Activated CD4-positive, alpha-beta T cell treated with anti-CD3 and anti-CD28 coated beads for 36 hours (primary cell): ENCODE measurements at regions not wholly inside any gene's neighbourhood (a gene's known extent, or its start where the extent isn't known, plus 50 kb on each side); places are given as distances from the start of the nearest gene placed in this dataset.

Experiments
- ATAC-seq: fragments of 200-7000 bp; cut with Tn5 transposase; one replicate; pipeline ENCODE4 v1.10.0; 2021; ENCODE audit warnings: mild to moderate bottlenecking, moderate library complexity
- CTCF ChIA-PET: fragments of 350-600 bp; sonication (Branson Sonifier 250); formaldehyde crosslinking; loops from one replicate; lab custom pipeline; 2021; ENCODE audit warnings: antibody characterized with exemption; lab: Charles Lee
- POLR2A ChIA-PET: fragments of 350-600 bp; sonication (Branson Sonifier 250); formaldehyde crosslinking; loops from one replicate; lab custom pipeline; 2021; ENCODE audit warnings: antibody characterized with exemption, inconsistent platforms; lab: Charles Lee
- DNase-seq: peaks from one replicate; pipeline ENCODE4 v3.0.0-alpha.2; 2020
- H3K27ac Mint-ChIP-seq: one replicate; pipeline ENCODE4 v1.8.0; 2021; ENCODE audit warnings: mixed read lengths
- H3K27me3 Mint-ChIP-seq: one replicate; pipeline ENCODE4 v1.8.0; 2021; ENCODE audit warnings: mixed read lengths
- H3K36me3 Mint-ChIP-seq: one replicate; pipeline ENCODE4 v1.8.0; 2021; ENCODE audit warnings: low read depth, mixed read lengths
- H3K4me1 Mint-ChIP-seq: one replicate; pipeline ENCODE4 v1.8.0; 2021; ENCODE audit warnings: mixed read lengths
- H3K4me3 Mint-ChIP-seq: one replicate; pipeline ENCODE4 v1.8.0; 2021; ENCODE audit warnings: mild to moderate bottlenecking, moderate library complexity, mixed read lengths
- H3K9me3 Mint-ChIP-seq: one replicate; pipeline ENCODE4 v1.8.0; 2021; ENCODE audit warnings: low read depth, mixed read lengths
- intact Hi-C, 2 experiments: fragments of 100-400 bp; cut with DNase I in 1 of 2; cut with micrococcal nuclease in 1 of 2; formaldehyde crosslinking; loops; one replicate each; pipeline versions ENCODE4 v1.14.2 to v1.15.1; 2022 to 2024; cut with DNase I, micrococcal nuclease

GRCh38 chr7:1368184-1368681 lies 91.0 kb downstream of the MICALL2 start:
- intact Hi-C loops, result no loop called here
- H3K4me1 Mint-ChIP-seq, result no peaks in the 10 kb centered on the region

GRCh38 chr7:1368682-1369571 lies 90.3 kb downstream of the MICALL2 start:
- no peaks in the 10 kb centered on the region for H3K4me1 Mint-ChIP-seq
- DNase-seq (peak; percentile 76), ATAC-seq (peak; percentile 81)
- no peak overlapping the region for H3K4me3 Mint-ChIP-seq
- intact Hi-C loops, result loop anchor here in 1 of 2 experiments (1.0 kb wide), 3 partner anchors 44 to 161 kb away; partner anchors contain the start of genes MAFK and MICALL2
- no peaks in the 10 kb centered on the region for H3K9me3 Mint-ChIP-seq
- CTCF ChIA-PET, result interaction anchor here (0.6 kb wide), 1 partner anchor 35 kb away, joined by 5 read pairs; no protein-coding TSS in a partner anchor
- H3K36me3 Mint-ChIP-seq, result no peaks in the 10 kb centered on the region
- peaks cover 43% of the 10 kb centered on the region for H3K27me3 Mint-ChIP-seq
- POLR2A ChIA-PET, result no interaction called here
- no peak overlapping the region for H3K27ac Mint-ChIP-seq

More at GRCh38 chr7:1368184-1368681, 91.0 kb downstream of the MICALL2 start:
- H3K27me3 Mint-ChIP-seq, result peaks cover 40% of the 10 kb centered on the region
- ChIA-PET CTCF (interaction anchor here (0.6 kb wide), 1 partner anchor 36 kb away, joined by 5 read pairs; no protein-coding TSS in a partner anchor), POLR2A (no interaction called here)
- ATAC-seq (no peak), DNase-seq (no peak)
- no peaks in the 10 kb centered on the region for H3K36me3 Mint-ChIP-seq
- H3K4me3 Mint-ChIP-seq, result no peak overlapping the region
- H3K27ac Mint-ChIP-seq, result no peak overlapping the region
- H3K9me3 Mint-ChIP-seq, result no peaks in the 10 kb centered on the region

GRCh38 chr7:1369916-1370657 lies 89.2 kb downstream of the MICALL2 start:
- Mint-ChIP-seq H3K9me3 (no peaks in the 10 kb centered on the region), H3K36me3 (no peaks in the 10 kb centered on the region), H3K27me3 (peaks cover 43% of the 10 kb centered on the region), H3K4me3 (no peak overlapping the region), H3K27ac (no peak overlapping the region), H3K4me1 (no peaks in the 10 kb centered on the region)
- intact Hi-C loops, result loop anchor here in 1 of 2 experiments (1.0 kb wide), 3 partner anchors 43 to 160 kb away; partner anchors contain the start of genes MAFK and MICALL2
- DNase-seq, result no peak
- no peak for ATAC-seq
- POLR2A ChIA-PET, result no interaction called here
- CTCF ChIA-PET, result no interaction called here

- H3K9me3 Mint-ChIP-seq, result no peaks in the 10 kb centered on the region
- CTCF ChIA-PET, result no interaction called here
- intact Hi-C loops, result no loop called here
Observed at GRCh38 chr7:1370738-1371137, 88.5 kb downstream of the MICALL2 start.

GRCh38 chr7:1372063-1372462 lies 87.2 kb downstream of the MICALL2 start:
- peaks cover 45% of the 10 kb centered on the region for H3K27me3 Mint-ChIP-seq
- no peaks in the 10 kb centered on the region for H3K9me3 Mint-ChIP-seq
- no peak overlapping the region for H3K4me3 Mint-ChIP-seq
- intact Hi-C loops, result no loop called here
- no peaks in the 10 kb centered on the region for H3K36me3 Mint-ChIP-seq
- ChIA-PET POLR2A (interaction anchor here (0.7 kb wide), 1 partner anchor 1285 kb away, joined by 3 read pairs; no protein-coding TSS in a partner anchor), CTCF (interaction anchor here (0.7 to 1.3 kb wide), 2 partner anchors 195 to 779 kb away, joined by 4 to 5 read pairs; no protein-coding TSS in a partner anchor)
- no peak for DNase-seq
- ATAC-seq, result no peak
- H3K4me1 Mint-ChIP-seq, result no peaks in the 10 kb centered on the region
- H3K27ac Mint-ChIP-seq, result no peak overlapping the region

More at GRCh38 chr7:1370738-1371137, 88.5 kb downstream of the MICALL2 start:
- POLR2A ChIA-PET, result no interaction called here
- no peak for ATAC-seq
- H3K36me3 Mint-ChIP-seq, result no peaks in the 10 kb centered on the region
- peaks cover 45% of the 10 kb centered on the region for H3K27me3 Mint-ChIP-seq
- no peak for DNase-seq
- no peak overlapping the region for H3K27ac Mint-ChIP-seq
- no peaks in the 10 kb centered on the region for H3K4me1 Mint-ChIP-seq
- no peak overlapping the region for H3K4me3 Mint-ChIP-seq

- Mint-ChIP-seq H3K27ac (no peak overlapping the region), H3K36me3 (no peaks in the 10 kb centered on the region), H3K4me3 (no peak overlapping the region), H3K4me1 (no peaks in the 10 kb centered on the region), H3K9me3 (no peaks in the 10 kb centered on the region), H3K27me3 (peaks cover 42% of the 10 kb centered on the region)
- DNase-seq (no peak), ATAC-seq (no peak)
- POLR2A ChIA-PET, result no interaction called here
- CTCF ChIA-PET, result interaction anchor here (0.7 to 1.3 kb wide), 3 partner anchors 121 to 196 kb away, joined by 4 to 5 read pairs (median 4); no protein-coding TSS in a partner anchor
- intact Hi-C loops, result no loop called here
Observed at GRCh38 chr7:1372671-1373379, 86.4 kb downstream of the MICALL2 start.

GRCh38 chr7:1377111-1377909 lies 82.0 kb downstream of the MICALL2 start:
- Mint-ChIP-seq H3K9me3 (no peaks in the 10 kb centered on the region), H3K36me3 (no peaks in the 10 kb centered on the region), H3K27ac (no peak overlapping the region), H3K4me1 (no peaks in the 10 kb centered on the region), H3K4me3 (no peak overlapping the region), H3K27me3 (peaks cover 22% of the 10 kb centered on the region)
- CTCF ChIA-PET, result no interaction called here
- ATAC-seq, result no peak
- DNase-seq, result no peak
- POLR2A ChIA-PET, result no interaction called here
- intact Hi-C loops, result no loop called here

- Mint-ChIP-seq H3K4me3 (no peak overlapping the region), H3K4me1 (no peaks in the 10 kb centered on the region), H3K9me3 (no peaks in the 10 kb centered on the region), H3K27me3 (peaks cover 20% of the 10 kb centered on the region), H3K27ac (no peak overlapping the region), H3K36me3 (no peaks in the 10 kb centered on the region)
- intact Hi-C loops, result no loop called here
- DNase-seq, result no peak
- CTCF ChIA-PET, result no interaction called here
- ATAC-seq, result no peak
- POLR2A ChIA-PET, result no interaction called here
Observed at GRCh38 chr7:1378610-1379601, 80.4 kb downstream of the MICALL2 start.

- ATAC-seq, result no peak
- no peaks in the 10 kb centered on the region for H3K36me3 Mint-ChIP-seq
- intact Hi-C loops, result no loop called here
- POLR2A ChIA-PET, result no interaction called here
- no peaks in the 10 kb centered on the region for H3K4me1 Mint-ChIP-seq
- H3K27ac Mint-ChIP-seq, result no peak overlapping the region
- no peak overlapping the region for H3K4me3 Mint-ChIP-seq
- no peak for DNase-seq
- no peaks in the 10 kb centered on the region for H3K9me3 Mint-ChIP-seq
- CTCF ChIA-PET, result no interaction called here
- peaks cover 26% of the 10 kb centered on the region for H3K27me3 Mint-ChIP-seq
Observed at GRCh38 chr7:1380231-1380815, 78.9 kb downstream of the MICALL2 start.
